GM19468 (cell line): ENCODE measurements at regions not wholly inside any gene's neighbourhood (a gene's known extent, or its start where the extent isn't known, plus 50 kb on each side); places are given as distances from the start of the nearest gene placed in this dataset.

Experiments
- ATAC-seq: cut with Tn5 transposase; IDR thresholded peaks from one replicate; pipeline ENCODE4 v1.9.1; 2021; ENCODE audit warnings: mild to moderate bottlenecking, moderate library complexity, moderate number of reproducible peaks; ENCODE audit not compliant: unreplicated experiment; ENCODE audit errors: extremely low read depth

DNA sequence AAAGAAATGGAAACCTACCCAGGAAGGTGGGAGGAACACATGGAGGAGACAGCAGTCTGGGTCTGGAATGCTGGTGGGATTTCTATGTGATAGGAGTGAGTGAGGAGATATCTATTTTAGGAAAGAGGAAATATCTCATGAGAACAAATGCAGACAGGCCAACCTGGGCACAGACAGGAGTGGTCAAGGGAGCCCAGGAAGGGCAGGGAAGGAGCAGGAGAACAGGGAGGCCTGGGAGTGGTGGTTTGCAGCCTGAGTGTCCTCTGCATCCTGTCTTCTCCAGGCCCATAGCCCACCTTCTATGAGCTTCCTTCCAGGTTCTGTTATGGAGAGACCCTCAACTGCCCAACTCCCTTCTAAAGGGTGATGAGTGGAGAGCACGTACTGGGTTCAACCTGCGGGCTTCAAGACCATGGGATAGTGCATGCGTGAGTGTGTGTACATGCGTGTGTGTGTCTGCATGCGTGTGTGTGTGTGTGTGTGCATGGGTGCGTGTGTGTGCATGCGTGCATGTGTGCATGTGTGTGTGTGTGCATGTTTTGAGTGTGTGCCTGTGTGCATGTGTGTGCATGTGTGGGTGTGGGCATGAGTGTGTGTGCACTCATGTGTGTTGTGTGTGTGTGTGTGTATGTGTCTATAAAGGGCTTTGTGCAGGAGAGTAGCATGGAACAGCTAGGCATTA is 200.1 kb downstream of the CXCL12 start:
- ATAC-seq, result no peak

DNA sequence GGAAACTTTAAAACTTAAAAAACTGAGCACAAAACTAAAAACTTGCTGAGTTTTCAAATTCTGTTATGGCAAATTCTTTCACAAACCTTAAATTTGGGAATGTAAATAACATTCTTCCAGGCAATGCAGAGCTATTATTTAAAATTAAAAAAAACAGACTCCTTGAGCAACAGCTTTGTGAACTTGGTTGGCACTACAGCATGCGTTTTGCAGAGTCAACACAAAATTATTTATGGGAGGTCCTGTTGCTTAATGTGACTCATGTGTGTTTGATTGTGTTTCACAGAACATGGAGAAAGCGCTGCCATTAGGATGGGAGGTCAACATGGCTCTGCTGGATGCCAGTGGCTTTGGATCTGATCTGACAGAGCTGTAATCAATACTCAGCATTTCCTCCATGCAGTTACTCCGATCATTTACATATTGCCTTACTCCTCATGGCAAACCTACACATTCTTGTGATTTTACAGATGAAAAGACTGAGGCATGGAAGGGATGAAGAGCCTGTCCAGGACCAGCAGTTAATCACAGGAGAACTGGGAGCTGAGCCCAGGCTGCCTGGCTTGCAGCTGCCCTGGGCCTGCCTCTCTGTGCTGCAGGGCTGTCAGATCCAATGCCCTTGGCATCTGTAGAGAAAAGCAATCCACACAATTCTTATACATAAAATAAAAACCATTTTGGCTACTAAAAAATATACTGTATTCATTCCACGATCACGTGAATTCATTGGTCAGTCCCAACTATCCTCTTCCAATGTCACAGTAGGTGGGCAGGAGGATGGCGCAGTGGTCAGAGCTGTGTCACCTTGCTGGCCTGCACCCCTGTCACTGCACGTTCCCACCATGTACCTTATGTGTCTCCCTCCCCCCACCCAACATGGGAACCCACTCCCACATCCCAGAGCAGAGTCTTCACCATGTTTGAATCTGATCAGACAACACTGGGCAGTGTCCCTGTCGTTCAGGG is 200.9 kb downstream of the CXCL12 start:
- ATAC-seq, result no peak

DNA sequence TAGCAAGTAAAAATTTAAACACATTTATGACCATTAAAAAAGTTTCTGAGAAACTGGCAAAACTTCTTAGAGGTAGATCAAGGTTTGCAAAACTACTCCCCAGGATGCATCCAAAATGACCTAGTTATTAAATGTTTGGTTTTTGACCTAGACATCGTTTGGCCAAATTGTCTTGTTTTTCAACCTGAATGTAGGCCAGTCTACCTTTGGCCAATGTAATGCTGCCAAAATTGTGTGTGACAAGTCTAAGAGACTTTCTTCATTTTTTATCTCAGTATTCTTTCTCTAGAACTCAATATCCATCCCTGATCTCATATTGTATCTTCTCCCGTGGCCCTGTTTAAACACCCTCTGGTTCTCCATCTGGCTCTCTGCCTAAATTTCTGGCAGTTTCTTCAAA is 202.0 kb downstream of the CXCL12 start:
- no peak for ATAC-seq

DNA sequence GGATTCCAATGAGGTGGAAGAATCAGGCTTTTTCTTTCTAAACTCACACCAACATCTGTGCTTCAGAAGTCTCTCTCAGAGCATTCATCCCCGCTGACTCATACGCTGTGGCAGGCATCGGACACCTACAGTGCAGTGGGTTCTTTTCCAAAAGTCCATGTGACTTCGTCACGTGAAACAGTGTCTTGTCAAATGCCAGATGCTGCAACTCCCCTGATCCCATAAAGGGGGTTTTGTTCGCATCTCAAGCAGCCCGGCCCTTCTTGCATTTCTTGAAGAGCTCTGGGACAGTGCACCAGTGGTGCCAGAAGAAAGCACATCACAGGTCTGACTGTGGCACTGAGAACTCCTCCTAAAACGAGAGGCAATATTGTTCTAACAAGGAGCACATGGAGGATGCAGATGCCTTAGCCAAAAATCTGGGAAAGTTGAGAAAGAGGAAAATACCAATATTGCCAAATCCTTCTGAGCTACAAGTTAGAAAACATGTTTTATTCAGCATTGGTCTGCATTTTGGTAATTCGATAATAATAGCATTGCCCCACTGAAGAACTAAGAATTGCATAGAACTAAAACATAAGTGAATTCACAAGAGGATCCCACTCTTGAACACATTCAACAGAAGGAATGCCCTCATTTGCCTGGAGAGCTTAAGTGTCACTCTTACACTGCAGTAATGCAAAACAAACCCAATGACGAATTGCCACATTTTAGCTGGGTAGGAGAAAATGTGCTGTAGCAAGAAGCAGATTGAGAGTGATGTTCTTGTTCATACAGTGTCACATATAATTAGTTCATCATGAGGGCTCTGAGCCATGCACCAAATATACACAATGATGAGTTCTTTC is 204.4 kb downstream of the CXCL12 start:
- ATAC-seq, result no peak

DNA sequence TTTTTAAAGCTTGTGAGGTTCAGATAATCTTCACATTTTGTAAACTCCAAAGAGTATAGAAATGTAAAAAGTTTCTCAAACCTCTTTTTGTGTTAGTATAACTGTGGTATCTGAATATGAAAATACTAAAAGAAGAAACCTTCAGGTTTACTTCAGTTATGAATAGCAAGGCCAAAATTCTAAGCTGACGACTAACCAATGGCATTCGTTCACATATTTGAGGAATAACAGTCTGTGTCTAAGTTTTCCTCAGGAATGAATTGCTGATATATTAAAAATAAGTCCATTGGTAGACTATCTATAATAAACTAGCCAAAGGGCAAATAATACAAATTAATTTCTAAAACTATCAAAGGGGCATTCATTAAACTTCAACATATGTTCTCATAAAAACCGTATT is 206.0 kb downstream of the CXCL12 start:
- ATAC-seq, result no peak

DNA sequence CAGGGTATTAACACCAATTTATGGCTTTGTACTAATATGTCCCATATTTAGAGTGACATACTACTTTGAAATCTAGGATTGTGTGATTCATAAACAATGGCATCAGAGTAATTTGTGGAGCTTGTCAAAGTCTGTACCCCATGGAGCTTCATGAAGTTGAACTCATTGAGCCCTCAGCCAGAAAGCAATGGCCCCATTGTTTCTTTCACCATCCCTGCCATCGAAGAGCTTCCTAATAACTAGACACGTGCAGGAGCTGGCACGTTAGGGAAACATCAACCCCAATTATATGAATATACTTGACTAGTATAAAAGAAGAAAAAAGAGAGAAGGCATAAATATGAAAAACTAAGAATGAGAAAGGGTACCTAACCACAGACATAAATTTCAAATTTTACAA is 206.6 kb downstream of the CXCL12 start:
- no peak for ATAC-seq

DNA sequence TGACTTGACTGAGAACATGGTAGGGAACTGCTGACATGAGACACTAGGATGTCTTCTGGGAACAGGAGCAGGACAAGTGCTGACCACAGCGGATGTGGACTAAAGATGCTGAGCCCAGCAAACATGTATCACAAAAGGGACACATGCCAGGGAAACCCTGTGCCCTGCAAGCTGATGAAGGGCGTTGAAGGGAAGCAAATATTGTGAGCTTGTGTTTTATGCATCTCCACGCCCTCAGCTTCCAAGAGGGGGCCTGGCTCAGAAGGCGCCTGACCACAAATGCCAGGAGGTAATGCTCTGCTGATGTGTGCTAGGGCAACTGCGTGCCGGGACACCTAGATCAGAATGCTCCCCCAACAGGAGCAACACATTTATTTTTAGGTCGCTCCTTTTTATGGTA is 207.3 kb downstream of the CXCL12 start:
- ATAC-seq, result no peak

DNA sequence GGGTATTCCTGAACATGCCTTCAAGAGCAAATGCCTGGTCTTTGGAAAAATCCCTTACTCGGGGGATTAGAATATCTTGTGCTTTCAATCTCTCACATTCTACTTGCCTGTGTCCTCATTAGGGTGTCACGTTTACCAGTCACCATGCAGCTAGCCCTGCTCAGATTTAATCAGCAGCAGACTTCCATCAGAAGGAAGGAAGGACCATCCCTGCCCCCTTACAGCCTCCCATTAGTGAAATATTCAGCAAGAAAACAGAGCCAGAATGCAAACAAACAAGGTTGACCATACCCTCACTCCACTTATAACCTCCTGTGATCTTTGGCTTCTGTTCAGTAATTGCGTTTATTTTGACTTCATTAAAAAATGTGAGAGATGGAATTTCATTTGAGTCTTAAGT is 208.6 kb downstream of the CXCL12 start:
- no peak for ATAC-seq

DNA sequence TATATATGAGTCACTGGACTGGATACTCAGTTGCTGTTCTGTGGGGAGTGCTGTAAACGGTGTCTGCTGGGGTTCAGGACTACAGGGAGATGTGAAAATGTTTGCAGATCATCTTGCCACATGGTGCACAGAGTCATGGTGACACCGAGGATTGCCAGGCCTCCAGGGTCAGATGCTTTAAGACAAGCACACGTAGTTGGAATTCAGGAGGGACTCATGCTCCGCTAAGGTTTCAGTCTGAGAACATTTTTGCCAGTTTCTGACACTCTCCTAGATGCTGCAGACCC is 211.3 kb downstream of the CXCL12 start:
- ATAC-seq, result no peak

DNA sequence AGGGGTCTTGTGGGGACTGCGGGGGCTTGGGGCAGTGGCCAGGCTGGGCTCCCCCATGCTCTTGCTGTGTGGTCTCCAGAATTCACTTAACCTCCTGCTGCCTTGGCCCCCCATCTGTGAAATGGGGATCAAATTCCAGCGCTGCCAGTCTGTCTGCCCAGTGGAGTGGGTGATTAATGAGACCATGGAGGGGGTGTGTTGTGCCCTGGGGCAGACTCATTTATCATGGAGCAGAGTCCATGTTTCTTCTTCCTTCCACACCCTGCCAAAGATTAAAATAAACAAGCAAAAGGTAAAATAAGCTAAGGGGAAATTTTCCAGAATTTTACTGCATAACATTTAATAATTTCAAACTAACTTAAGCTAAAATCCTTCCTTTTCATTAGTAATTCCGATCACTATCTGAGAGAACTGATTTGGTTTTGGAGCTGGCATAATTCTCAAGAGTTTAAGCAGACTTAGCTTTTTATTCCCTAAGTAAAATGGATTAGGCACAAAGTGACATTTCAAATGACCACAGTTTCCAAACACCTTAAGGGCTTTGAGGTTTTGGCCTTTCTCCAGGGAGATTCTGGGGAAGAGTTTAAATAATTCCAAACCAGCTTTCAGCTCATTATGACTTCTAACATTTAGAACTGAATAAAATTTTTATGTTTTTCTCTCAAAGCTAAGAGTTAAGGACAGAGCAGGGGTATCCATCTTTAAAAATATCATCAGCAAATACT is 211.9 kb downstream of the CXCL12 start:
- ATAC-seq, result no peak

DNA sequence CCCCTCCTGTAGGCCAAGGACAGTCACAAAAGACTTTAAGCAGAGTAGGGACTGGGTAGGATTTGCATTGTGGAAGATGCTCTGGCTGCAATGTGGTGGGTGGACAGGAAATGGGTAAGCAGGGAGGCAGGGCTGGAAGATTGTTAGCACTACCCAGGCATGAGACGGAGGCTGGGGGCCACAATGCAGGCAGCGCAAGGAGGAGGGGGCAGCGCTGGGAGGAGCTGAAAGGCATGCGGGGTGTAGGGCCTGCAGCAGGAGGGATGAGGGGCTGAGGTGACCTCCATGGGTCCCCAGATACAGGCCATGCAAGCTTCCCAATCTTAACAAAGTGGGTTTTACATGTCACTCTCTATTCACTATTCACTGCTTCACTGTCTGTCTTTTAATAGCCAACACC is 213.1 kb downstream of the CXCL12 start:
- no peak for ATAC-seq

DNA sequence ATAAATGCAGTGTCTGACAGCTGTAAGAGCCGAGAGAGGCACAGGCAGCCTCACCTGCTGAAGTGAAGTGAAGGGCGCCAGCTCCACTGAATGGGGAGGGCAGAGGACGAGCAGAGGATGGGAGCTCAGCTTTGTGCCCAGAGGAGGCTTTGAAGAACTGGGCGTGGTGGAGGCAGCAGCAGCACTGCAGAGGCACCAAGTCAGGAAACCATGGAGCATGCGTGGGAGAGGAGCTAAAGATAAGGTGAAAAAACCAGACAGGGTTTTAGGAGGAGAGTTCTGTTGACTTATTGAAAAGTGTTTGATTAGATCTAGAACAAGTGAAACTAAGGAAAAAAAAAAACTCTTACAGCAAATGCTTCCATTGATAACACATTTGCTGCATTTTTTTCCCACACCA is 216.4 kb downstream of the CXCL12 start:
- ATAC-seq, result no peak

DNA sequence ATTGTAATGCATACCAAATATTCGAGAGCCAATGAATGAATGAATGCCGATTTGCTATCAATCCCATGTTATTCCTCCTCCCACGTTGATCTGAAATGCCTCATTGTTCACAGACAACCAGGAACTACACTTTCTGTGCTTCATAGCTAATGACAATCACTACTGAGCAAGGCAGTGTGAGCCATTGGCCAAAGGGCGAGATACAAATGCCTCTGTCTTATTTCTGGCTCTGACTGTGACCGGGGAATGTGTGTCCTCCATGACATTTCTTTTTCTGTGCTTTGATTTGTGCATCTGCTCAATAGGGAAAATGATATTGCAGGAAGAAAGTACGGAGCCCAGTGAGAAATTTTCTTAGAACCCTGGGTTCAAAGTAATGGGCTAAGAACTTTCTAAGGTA is 217.1 kb downstream of the CXCL12 start:
- ATAC-seq, result no peak

DNA sequence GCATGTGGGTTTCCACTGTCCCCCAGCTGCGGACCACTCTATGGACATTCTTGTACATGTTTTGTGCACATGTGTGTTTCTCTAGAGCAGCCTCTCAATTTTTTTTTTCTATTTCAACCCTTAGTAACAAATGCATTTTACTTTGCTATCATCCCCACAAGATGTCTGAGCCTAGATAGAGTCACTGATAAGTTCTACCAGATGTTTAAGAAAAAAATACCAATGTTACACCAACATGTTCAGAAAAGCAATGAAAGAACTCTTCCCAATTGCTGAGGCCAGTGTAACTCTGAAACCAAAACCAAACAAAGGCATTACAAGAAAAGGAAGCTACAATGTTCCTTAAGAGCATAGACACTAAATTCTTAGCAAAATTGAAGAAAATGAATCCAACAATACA is 218.5 kb downstream of the CXCL12 start:
- ATAC-seq, result no peak

DNA sequence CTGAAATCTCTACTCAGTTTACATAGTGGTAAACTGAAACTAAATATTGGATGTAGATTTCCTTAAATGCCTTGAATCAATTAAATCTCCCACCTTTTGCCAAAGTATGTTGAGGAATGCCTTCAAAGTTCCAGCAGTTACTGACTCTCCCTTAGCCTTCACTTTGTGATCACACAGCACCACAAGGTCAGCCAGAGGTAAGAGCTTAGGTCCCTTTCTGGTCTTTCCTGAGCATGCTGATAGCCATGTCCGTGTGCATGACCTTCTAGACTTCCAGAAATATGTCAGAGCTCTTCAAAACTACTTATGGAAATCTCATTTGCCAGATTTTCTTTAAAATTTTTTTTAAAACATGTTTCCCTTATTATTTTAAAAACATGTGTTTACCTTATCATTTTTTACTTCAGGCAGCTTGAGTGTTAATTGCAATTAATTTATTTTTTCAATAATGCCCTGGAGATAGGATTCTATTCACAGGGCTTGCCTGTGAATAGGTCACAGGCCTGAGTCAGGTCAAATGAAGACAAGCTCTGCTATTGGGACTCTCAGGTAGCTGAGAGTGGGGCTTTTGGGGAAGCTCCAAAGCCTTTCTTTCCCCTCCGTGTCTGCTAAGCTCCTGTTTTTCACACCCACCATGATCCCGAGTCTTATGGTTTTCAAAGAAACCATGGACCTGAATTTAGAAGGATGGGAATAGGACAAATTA is 220.5 kb downstream of the CXCL12 start:
- ATAC-seq, result no peak

DNA sequence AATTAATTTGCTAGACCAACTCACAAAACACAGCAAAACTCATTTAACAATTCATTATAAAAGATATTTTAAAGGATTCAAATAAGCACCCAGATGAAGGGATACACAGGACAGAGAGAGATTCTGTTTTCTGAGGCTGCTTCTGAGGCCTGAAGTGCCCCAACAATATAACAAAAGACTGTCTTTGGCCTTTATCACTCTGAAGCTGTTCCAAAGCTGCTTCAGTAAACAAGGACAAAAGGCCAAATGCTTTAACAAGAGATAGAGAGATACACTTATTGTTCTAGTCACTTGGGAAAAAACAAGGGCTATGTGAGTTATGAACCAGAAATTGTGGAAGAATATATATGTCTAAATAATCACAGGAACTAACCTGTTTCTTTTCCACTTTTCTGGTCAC is 223.7 kb downstream of the CXCL12 start:
- ATAC-seq, result no peak

DNA sequence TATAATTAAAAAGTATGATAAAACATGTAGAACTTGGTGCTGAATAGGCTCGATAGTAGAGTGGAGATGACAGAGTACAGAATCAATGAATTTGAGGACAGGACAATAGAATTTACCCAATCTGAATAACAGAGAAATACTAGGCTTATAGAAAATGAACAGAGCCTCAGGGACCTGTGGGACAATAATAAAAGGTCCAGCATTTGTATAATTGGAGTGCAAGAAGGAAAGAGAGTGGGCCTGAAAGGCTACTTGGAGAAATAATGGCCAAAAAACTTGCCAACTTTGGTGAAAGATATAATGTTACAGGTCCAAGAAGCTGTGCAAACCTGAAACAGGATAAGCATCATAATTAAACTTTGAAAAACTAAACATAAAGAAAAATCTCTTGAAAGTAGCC is 227.3 kb downstream of the CXCL12 start:
- no peak for ATAC-seq

DNA sequence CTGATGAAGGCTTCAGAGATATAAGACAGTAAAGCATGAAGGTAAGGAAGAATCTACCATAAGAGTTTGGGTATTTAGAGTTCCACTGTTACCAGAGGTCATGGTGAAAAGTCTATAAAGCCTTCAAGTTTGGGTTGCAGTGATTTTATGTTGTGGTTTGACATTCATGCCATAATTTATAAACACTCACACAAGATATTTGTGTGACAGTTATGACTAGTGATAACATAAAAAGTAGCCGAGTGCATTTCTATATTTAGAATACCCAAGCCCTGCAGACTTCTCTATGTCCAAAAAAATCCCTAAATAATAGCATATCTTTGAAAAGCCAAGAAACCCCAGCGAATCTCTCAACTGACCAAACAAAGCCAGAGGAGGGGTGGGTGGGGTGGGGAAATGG is 229.9 kb downstream of the CXCL12 start:
- ATAC-seq, result no peak

DNA sequence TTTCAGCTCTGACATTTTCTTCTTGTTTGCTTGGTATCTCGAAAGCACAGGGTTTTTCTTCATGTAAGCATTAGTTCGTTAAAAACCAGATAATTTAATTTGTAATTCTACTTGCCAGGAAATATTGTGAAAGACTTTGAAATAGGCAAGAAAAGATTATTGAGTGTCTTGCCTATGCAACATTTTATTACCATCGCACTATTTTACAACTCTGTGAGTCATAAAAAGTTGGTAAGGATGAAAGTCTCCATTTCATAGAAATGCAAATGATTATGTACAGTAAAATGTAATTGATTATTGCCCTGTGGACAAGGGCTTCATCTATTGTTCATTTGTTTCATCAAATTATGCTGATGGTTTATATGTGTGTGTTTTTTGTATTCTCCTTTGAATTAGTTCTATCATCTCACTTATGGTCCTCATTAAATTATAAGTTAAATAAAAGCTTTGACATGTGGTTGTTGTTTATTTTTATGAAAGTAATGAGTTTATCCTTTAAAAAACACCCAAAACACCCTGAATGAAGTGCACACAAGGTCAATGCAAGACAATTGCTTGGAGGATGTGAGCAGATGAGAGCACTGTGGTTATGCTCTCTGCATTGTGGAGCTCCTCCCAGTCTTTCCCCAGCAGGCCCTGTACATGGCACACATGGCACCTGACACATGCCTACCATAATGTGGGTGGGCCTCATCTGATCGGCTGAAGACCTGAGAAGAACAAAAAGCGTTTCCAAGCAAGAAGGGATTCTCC is 230.8 kb downstream of the CXCL12 start:
- ATAC-seq, result no peak
